Spleen (tissue), 11 donors: ENCODE measurements at regions not wholly inside any gene's neighbourhood (a gene's known extent, or its start where the extent isn't known, plus 50 kb on each side); places are given as distances from the start of the nearest gene placed in this dataset.
A peak's percentile ranks its signal among the peaks of the same experiment; 100 is the strongest.

Experiments used
- DNase-seq: peaks from one replicate; pipeline ENCODE4 v3.0.0-alpha.2; 2020
- H3K27ac ChIP-seq, 8 donors: fragments of 200-600 bp; sonication (generic) in 7 of 8; 1 replicate in 4 of 8; 2 replicates in 4 of 8; pipeline versions ENCODE4 v1.5.0 to v1.8.0; 2016 to 2021; ENCODE audit warnings: inconsistent platforms in 4 of 8, mild to moderate bottlenecking in 4 of 8, moderate library complexity in 1 of 8
- H3K27me3 ChIP-seq, 7 donors: fragments of 200-600 bp; sonication (generic) in 6 of 7; replicated peaks in 1 of 7; 1 replicate in 4 of 7; 2 replicates in 3 of 7; pipeline versions ENCODE4 v1.5.0 to v1.8.0; 2016 to 2021; ENCODE audit warnings: inconsistent platforms in 3 of 7, mild to moderate bottlenecking in 1 of 7
- H3K36me3 ChIP-seq, 6 donors: fragments of 200-600 bp; sonication (generic) in 5 of 6; 1 replicate in 4 of 6; 2 replicates in 2 of 6; pipeline versions ENCODE4 v1.5.0 to v1.8.0; 2016 to 2021; ENCODE audit warnings: inconsistent platforms in 2 of 6
- H3K4me1 ChIP-seq, 6 donors: fragments of 200-600 bp; sonication (generic) in 5 of 6; 1 replicate in 3 of 6; 2 replicates in 3 of 6; pipeline versions ENCODE4 v1.5.0 to v1.8.0; 2016 to 2021; ENCODE audit warnings: inconsistent platforms in 3 of 6
- H3K4me3 ChIP-seq, 8 donors: fragments of 200-600 bp; sonication (generic) in 7 of 8; 1 replicate in 4 of 8; 2 replicates in 4 of 8; pipeline versions ENCODE4 v1.5.0 to v1.8.0; 2016 to 2021; ENCODE audit warnings: inconsistent platforms in 4 of 8, mild to moderate bottlenecking in 4 of 8, moderate library complexity in 2 of 8
- H3K9me3 ChIP-seq, 8 donors: fragments of 200-600 bp; sonication (generic) in 7 of 8; 1 replicate in 4 of 8; 2 replicates in 4 of 8; pipeline versions ENCODE4 v1.5.0 to v1.8.0; 2016 to 2021; ENCODE audit warnings: inconsistent platforms in 4 of 8
- POLR2A ChIP-seq, 3 donors: fragments of 450-650 bp; IDR thresholded peaks; one replicate each; pipeline ENCODE4 v1.5.1; 2017; ENCODE audit warnings: antibody characterized with exemption in 3 of 3, mild to moderate bottlenecking in 1 of 3
- POLR2AphosphoS5 ChIP-seq, 3 donors: sonication (generic); formaldehyde crosslinking; IDR thresholded peaks; one replicate each; pipeline ENCODE4 v1.5.1; 2017; ENCODE audit warnings: antibody characterized with exemption in 3 of 3
- WGBS, 5 donors: extraction: QIAGEN DNeasy Blood & Tissue Kit in 3 of 5; methylation state at CpG; one replicate each; pipeline versions ENCODE4 v1.1.5 to v1.1.7; 2013 to 2018; 5-methylcytosine and 5-hydroxymethylcytosine counted together
- intact Hi-C: fragments of 100-400 bp; cut with DNase I; formaldehyde crosslinking; loops from one replicate; pipeline ENCODE4 v1.15.0; 2023; ENCODE audit warnings: low total_unique reads
- TF ChIP-seq, protein P1 (sequence below), 11 experiments: fragments of 200-600 bp in 7 of 11; fragments of 450-650 bp in 4 of 11; sonication (generic) in 4 of 11; IDR thresholded peaks in 8 of 11; conservative IDR thresholded peaks in 3 of 11; 1 replicate in 7 of 11; 2 replicates in 4 of 11; pipeline versions ENCODE4 v1.4.0 to v1.8.0; 2016 to 2021; ENCODE audit warnings: antibody characterized with exemption in 11 of 11, inconsistent platforms in 4 of 11, mild to moderate bottlenecking in 1 of 11
- donor health status: healthy with polysubstance abuse.
- donor health status: DM: no; HTN: no; CAD: no; lungs with moderate emphysema.
- donor health status: DM: no; HTN: no; CAD: no.
- donor health status: Bipolar disorder and iron deficiency.
- donor health status: healthy.
- donor health status: DM: no; HTN: no; CAD: no.
- donor health status: DM: yes; HTN: yes; CAD: no.

GRCh38 chr4:163660636-163661035 is 166.1 kb downstream of the TMA16 start:
- intact Hi-C loops: no loop called here

DNA sequence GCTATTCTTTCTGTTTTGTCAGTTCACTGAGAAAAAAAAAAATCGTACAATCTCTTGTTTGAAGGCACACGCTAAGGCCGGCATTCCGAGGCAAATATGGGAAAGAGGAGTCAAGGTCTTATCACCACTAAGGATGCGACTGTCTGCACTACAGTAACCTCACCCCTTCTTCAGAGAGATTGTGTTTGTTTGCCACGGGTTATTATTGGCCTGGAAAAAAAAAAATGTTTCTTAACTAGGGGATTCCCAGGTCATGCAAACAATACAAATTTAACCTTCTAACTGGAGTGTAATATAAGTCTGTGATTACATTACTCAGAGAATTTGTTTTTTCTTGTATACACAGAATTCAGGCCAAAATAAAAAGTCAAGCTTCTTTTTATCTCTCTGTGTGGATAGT is 168.3 kb downstream of the TMA16 start:
- intact Hi-C loops: no loop called here
- Histone ChIP-seq H3K27ac (peak overlapping the region in 7 of 8 donors; percentile 61 to 85 (median 77)), H3K27me3 (no peaks in the 10 kb centered on the region), H3K4me1 (peaks cover 8 to 67% (median 46%) of the 10 kb centered on the region in 6 donors), H3K4me3 (peak overlapping the region in 1 of 8 donors; percentile 25), H3K36me3 (no peaks in the 10 kb centered on the region), H3K9me3 (peaks cover 0 to 6% (median 4%) of the 10 kb centered on the region in 8 donors)
- no peak for DNase-seq
- TF ChIP-seq, protein P1, sequence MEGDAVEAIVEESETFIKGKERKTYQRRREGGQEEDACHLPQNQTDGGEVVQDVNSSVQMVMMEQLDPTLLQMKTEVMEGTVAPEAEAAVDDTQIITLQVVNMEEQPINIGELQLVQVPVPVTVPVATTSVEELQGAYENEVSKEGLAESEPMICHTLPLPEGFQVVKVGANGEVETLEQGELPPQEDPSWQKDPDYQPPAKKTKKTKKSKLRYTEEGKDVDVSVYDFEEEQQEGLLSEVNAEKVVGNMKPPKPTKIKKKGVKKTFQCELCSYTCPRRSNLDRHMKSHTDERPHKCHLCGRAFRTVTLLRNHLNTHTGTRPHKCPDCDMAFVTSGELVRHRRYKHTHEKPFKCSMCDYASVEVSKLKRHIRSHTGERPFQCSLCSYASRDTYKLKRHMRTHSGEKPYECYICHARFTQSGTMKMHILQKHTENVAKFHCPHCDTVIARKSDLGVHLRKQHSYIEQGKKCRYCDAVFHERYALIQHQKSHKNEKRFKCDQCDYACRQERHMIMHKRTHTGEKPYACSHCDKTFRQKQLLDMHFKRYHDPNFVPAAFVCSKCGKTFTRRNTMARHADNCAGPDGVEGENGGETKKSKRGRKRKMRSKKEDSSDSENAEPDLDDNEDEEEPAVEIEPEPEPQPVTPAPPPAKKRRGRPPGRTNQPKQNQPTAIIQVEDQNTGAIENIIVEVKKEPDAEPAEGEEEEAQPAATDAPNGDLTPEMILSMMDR (IDR thresholded peaks at IDR 0.05 in 8 of 11, conservative IDR thresholded peaks at IDR 0.05 in 3 of 11): no peak
- no peak for TF ChIP-seq POLR2A (IDR thresholded peaks at IDR 0.05)
- no peak for TF ChIP-seq POLR2AphosphoS5 (IDR thresholded peaks at IDR 0.05)
- WGBS, 5 donors: 45 to 65% (median 55%) methylated on average over 6 of the region's 6 CpGs

More at GRCh38 chr4:163660636-163661035, 166.1 kb downstream of the TMA16 start:
- Histone ChIP-seq H3K9me3 (peaks cover 0 to 22% (median 9%) of the 10 kb centered on the region in 8 donors), H3K27me3 (no peaks in the 10 kb centered on the region), H3K4me3 (no peak overlapping the region), H3K36me3 (no peaks in the 10 kb centered on the region), H3K4me1 (peaks cover 5 to 46% (median 30%) of the 10 kb centered on the region in 6 donors), H3K27ac (peak overlapping the region in 1 of 8 donors; percentile 85)
- TF ChIP-seq, protein P1 (IDR thresholded peaks at IDR 0.05 in 8 of 11, conservative IDR thresholded peaks at IDR 0.05 in 3 of 11): no peak
- TF ChIP-seq POLR2A (IDR thresholded peaks at IDR 0.05) (no peak), POLR2AphosphoS5 (IDR thresholded peaks at IDR 0.05) (no peak)
- WGBS, 5 donors: 89 to 95% (median 94%) methylated on average over 1 of the region's 1 CpG
- DNase-seq: no peak

DNA sequence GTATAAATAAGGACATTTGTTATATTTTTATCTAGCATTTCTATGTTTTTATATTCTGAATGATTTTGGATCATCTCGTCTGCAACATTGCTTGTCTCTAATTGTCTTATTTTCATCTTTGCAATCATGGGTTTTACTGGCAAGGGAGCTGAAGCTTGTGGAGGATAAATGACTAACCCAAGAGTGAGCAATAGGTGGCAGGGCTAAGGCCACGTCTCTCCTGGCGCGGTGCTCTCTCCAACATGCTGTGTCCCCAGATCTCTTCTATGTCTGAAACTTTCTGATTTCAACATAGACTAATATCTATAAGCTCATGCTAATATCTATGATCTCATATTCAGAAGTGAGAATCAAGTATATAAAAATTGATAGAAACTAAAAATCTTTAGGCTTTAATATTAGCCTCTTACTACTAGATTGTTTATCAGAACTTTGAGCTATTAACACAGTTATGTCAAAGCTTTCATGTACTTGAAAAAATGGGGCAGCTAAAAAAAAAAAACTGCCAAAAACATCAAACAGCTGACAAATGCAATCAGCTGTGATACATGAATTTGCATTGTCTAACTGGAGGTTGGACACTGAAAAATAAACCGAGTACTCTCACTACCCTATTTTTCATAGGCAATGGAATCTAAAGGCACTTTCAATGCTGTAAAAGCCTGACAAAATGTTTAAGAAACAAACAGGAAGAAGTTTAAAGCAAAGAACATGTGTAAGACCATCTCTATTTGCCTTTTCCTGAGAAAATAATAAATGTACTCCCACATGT is 169.2 kb downstream of the TMA16 start:
- no peaks in the 10 kb centered on the region for H3K36me3 ChIP-seq
- intact Hi-C loops: no loop called here

DNA sequence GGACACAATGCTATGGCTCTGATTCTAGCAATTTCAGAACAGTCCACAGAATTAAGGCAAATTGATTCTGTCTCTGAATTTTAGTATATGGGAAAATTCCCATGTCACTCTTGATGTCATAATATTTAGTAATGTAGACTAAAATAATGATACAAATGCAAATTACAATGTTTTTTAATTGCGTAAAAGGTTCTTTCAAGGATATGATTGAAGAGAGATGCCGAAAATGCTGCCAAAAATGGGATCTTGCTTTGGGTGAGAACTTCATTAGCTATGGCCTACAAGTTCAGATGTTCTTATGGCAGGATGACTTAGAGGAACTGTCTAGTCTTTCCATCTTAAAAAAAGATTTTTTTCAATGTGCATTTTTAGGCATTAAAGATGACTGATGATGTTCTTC is 170.6 kb downstream of the TMA16 start:
- no peaks in the 10 kb centered on the region for H3K36me3 ChIP-seq
- TF ChIP-seq POLR2AphosphoS5 (IDR thresholded peaks at IDR 0.05) (no peak), POLR2A (IDR thresholded peaks at IDR 0.05) (no peak)
- TF ChIP-seq, protein P1 (IDR thresholded peaks at IDR 0.05 in 8 of 11, conservative IDR thresholded peaks at IDR 0.05 in 3 of 11): no peak
- no peaks in the 10 kb centered on the region for H3K27me3 ChIP-seq
- H3K4me3 ChIP-seq: no peak overlapping the region
- H3K9me3 ChIP-seq: peaks cover 0 to 2% (median under 1%) of the 10 kb centered on the region in 8 donors
- H3K4me1 ChIP-seq: peaks cover 8 to 73% (median 46%) of the 10 kb centered on the region in 6 donors
- H3K27ac ChIP-seq: peak overlapping the region; percentile 42 to 85 (median 78)
- intact Hi-C loops: no loop called here
- 82 to 93% (median 88%) methylated on average over 2 of the region's 2 CpGs for WGBS, 5 donors
- DNase-seq: no peak

More for the DNA sequence above, 169.2 kb downstream of the TMA16 start:
- H3K27me3 ChIP-seq: no peaks in the 10 kb centered on the region
- peak overlapping the region in 7 of 8 donors; percentile 61 to 85 (median 78) for H3K27ac ChIP-seq
- no peak overlapping the region for H3K4me3 ChIP-seq
- peaks cover 0 to 6% (median 4%) of the 10 kb centered on the region in 8 donors for H3K9me3 ChIP-seq
- 56 to 70% (median 58%) methylated on average over 5 of the region's 5 CpGs for WGBS, 5 donors
- TF ChIP-seq POLR2A (IDR thresholded peaks at IDR 0.05): peak in 1 of 3 donors; percentile 17
- TF ChIP-seq POLR2AphosphoS5 (IDR thresholded peaks at IDR 0.05): no peak
- TF ChIP-seq, protein P1 (IDR thresholded peaks at IDR 0.05 in 8 of 11, conservative IDR thresholded peaks at IDR 0.05 in 3 of 11): no peak
- no peak for DNase-seq
- peaks cover 8 to 73% (median 46%) of the 10 kb centered on the region in 6 donors for H3K4me1 ChIP-seq
